GM21526 (cell line): ENCODE measurements at regions not wholly inside any gene's neighbourhood (a gene's known extent, or its start where the extent isn't known, plus 50 kb on each side); places are given as distances from the start of the nearest gene placed in this dataset.
"Not testable (repeated sequence)": the region's sequence is repeated elsewhere in the genome, so short reads cannot be mapped to it uniquely, and the experiment has no call there.

ENCODE experiments used
- ATAC-seq: cut with Tn5 transposase; IDR thresholded peaks from one replicate; pipeline ENCODE4 v1.9.1; 2021; ENCODE audit warnings: moderate library complexity; ENCODE audit not compliant: unreplicated experiment, low FRiP score

GRCh38 chr3:152147748-152148147, 121.0 kb upstream of the MBNL1 start:
- ATAC-seq = no peak

- no peak for ATAC-seq
Measured at GRCh38 chr3:152148579-152148978, 120.2 kb upstream of the MBNL1 start.

GRCh38 chr3:152149832-152150231, 118.9 kb upstream of the MBNL1 start:
- ATAC-seq = no peak

GRCh38 chr3:152151216-152151876, 117.4 kb upstream of the MBNL1 start:
- no peak for ATAC-seq

GRCh38 chr3:152151877-152152765, 116.6 kb upstream of the MBNL1 start:
- ATAC-seq = not testable (repeated sequence)

GRCh38 chr3:152153115-152153514, 115.6 kb upstream of the MBNL1 start:
- ATAC-seq = not testable (repeated sequence)

- no peak for ATAC-seq
Measured at GRCh38 chr3:152155246-152156020, 113.3 kb upstream of the MBNL1 start.

GRCh38 chr3:152156880-152157279, 111.8 kb upstream of the MBNL1 start:
- ATAC-seq = peak; percentile 54

GRCh38 chr3:152157337-152157736, 111.4 kb upstream of the MBNL1 start:
- no peak for ATAC-seq

- no peak for ATAC-seq
Measured at GRCh38 chr3:152159328-152159727, 109.4 kb upstream of the MBNL1 start.

- ATAC-seq = no peak
Measured at GRCh38 chr3:152160350-152161011, 108.2 kb upstream of the MBNL1 start.

- ATAC-seq = no peak
Measured at GRCh38 chr3:152172460-152172859, 96.3 kb upstream of the MBNL1 start.

- no peak for ATAC-seq
Measured at GRCh38 chr3:152173627-152174026, 95.1 kb upstream of the MBNL1 start.

GRCh38 chr3:152174876-152175527, 93.7 kb upstream of the MBNL1 start:
- ATAC-seq = no peak

- no peak for ATAC-seq
Measured at GRCh38 chr3:152175528-152175889, 93.2 kb upstream of the MBNL1 start.

- ATAC-seq = no peak
Measured at GRCh38 chr3:152176241-152176640, 92.5 kb upstream of the MBNL1 start.

- ATAC-seq = no peak
Measured at GRCh38 chr3:152176998-152177397, 91.7 kb upstream of the MBNL1 start.

GRCh38 chr3:152177757-152178156, 91.0 kb upstream of the MBNL1 start:
- ATAC-seq = no peak

GRCh38 chr3:152183473-152183872, 85.3 kb upstream of the MBNL1 start:
- ATAC-seq = no peak
